HCT116 (cell line): ENCODE measurements at regions not wholly inside any gene's neighbourhood (a gene's known extent, or its start where the extent isn't known, plus 50 kb on each side); places are given as distances from the start of the nearest gene placed in this dataset.

Experiments
- ATAC-seq: fragments of 200-7000 bp; cut with Tn5 transposase; 2 replicates; pipeline ENCODE4 v1.9.1; 2020; ENCODE audit warnings: mild to moderate bottlenecking, moderate library complexity
- BruUV-seq: library from RNA; stranded (reverse); fragments of 400-500 nt; replicated peaks from 2 replicates; lab custom pipeline; 2021; lab: Mats Ljungman, UMichigan
- CTCF ChIA-PET: fragments of 300-600 bp; sonication (Branson Sonifier 250); formaldehyde crosslinking; loops from one replicate; lab custom pipeline; 2021; ENCODE audit warnings: antibody characterized with exemption; lab: Charles Lee
- POLR2A ChIA-PET: fragments of 300-600, 350-600 bp; sonication (Branson Sonifier 250); formaldehyde crosslinking; loops from one replicate; lab custom pipeline; 2021; ENCODE audit warnings: antibody characterized with exemption; lab: Charles Lee
- RAD21 ChIA-PET, 2 experiments: fragments of 300-600 bp; sonication (Branson Sonifier 250); formaldehyde crosslinking; loops; one replicate each; lab custom pipeline; 2023; ENCODE audit warnings: low total read pairs in 2 of 2; ENCODE audit not compliant: uncharacterized antibody in 2 of 2, unreplicated experiment in 2 of 2, low non-redundant PET in 1 of 2; lab: Charles Lee
- DNase-seq: peaks from one replicate; pipeline ENCODE4 v3.0.0-alpha.2; 2010; ENCODE audit warnings: low read depth, low spot score
- H2AFZ ChIP-seq: fragments of 200-600 bp; shearing (Covaris generic), sonication (generic); 2 replicates; pipeline ENCODE4 v1.6.1; 2017; ENCODE audit warnings: low read depth, mixed run types, mixed read lengths, antibody characterized with exemption, low read length; ENCODE audit not compliant: poor library complexity, severe bottlenecking
- H3K27ac ChIP-seq: 2 replicates; pipeline ENCODE4 v1.5.1; 2012; ENCODE audit warnings: low read depth, low read length
- H3K27me3 ChIP-seq: fragments of 200-600 bp; sonication (generic); 2 replicates; pipeline ENCODE4 v1.6.1; 2016; ENCODE audit warnings: mixed run types, low read length, mixed read lengths; ENCODE audit not compliant: insufficient read depth
- H3K36me3 ChIP-seq, 2 experiments: fragments of 200-500 bp in 1 of 2; fragments of 200-600 bp in 1 of 2; sonication (Bioruptor generic) in 1 of 2; sonication (generic) in 1 of 2; 2 replicates each; pipeline versions ENCODE4 v1.5.1 to v1.6.1; 2014 to 2016; ENCODE audit warnings: low read length in 2 of 2, inconsistent platforms in 1 of 2, mixed read lengths in 1 of 2, mixed run types in 1 of 2; ENCODE audit not compliant: insufficient read depth in 2 of 2, control insufficient read depth in 1 of 2
- H3K4me1 ChIP-seq, 2 experiments: fragments of 200-600 bp in 1 of 2; sonication (generic) in 1 of 2; 2 replicates each; pipeline versions ENCODE4 v1.5.1 to v1.6.1; 2012 to 2017; ENCODE audit warnings: low read length in 2 of 2, inconsistent platforms in 1 of 2, mild to moderate bottlenecking in 1 of 2, mixed read lengths in 1 of 2, mixed run types in 1 of 2, moderate library complexity in 1 of 2; ENCODE audit not compliant: insufficient read depth in 2 of 2, control insufficient read depth in 1 of 2
- H3K4me2 ChIP-seq: fragments of 200-600 bp; sonication (generic); 2 replicates; pipeline ENCODE4 v1.6.1; 2017; ENCODE audit warnings: mixed run types, low read length, mixed read lengths
- H3K4me3 ChIP-seq, 2 experiments: fragments of 200-600 bp in 1 of 2; sonication (generic) in 1 of 2; replicated peaks in 1 of 2; 2 replicates each; pipeline ENCODE4 v1.5.1; 2011 to 2016; ENCODE audit warnings: low read length in 2 of 2, control low read depth in 1 of 2, low read depth in 1 of 2, mild to moderate bottlenecking in 1 of 2, mixed read lengths in 1 of 2, mixed run types in 1 of 2
- H3K79me2 ChIP-seq: fragments of 200-600 bp; sonication (generic); 2 replicates; pipeline ENCODE4 v1.6.1; 2017; ENCODE audit warnings: mild to moderate bottlenecking, mixed run types, low read length, moderate library complexity, mixed read lengths; ENCODE audit not compliant: insufficient read depth
- H3K9ac ChIP-seq: fragments of 200-600 bp; sonication (generic); 2 replicates; pipeline ENCODE4 v1.6.1; 2016; ENCODE audit warnings: low read length, mixed read lengths
- H3K9me2 ChIP-seq: fragments of 200-600 bp; sonication (generic), shearing (Covaris generic); 2 replicates; pipeline ENCODE4 v1.6.1; 2017; ENCODE audit warnings: mixed run types, mild to moderate bottlenecking, moderate library complexity; ENCODE audit not compliant: insufficient read depth
- H3K9me3 ChIP-seq, 2 experiments: fragments of 200-500 bp in 1 of 2; fragments of 200-600 bp in 1 of 2; sonication (Bioruptor generic) in 1 of 2; sonication (generic) in 1 of 2; 2 replicates each; pipeline ENCODE4 v1.6.1; 2014 to 2017; ENCODE audit warnings: low read length in 2 of 2, mixed read lengths in 2 of 2, inconsistent platforms in 1 of 2, low read depth in 1 of 2, mild to moderate bottlenecking in 1 of 2, mixed run types in 1 of 2, moderate library complexity in 1 of 2; ENCODE audit not compliant: control insufficient read depth in 1 of 2, insufficient read depth in 1 of 2
- H4K20me1 ChIP-seq: fragments of 200-600 bp; sonication (generic), shearing (Covaris generic); 2 replicates; pipeline ENCODE4 v1.6.1; 2017; ENCODE audit warnings: mixed run types, mild to moderate bottlenecking, moderate library complexity; ENCODE audit not compliant: insufficient read depth
- ATF3 ChIP-seq: IDR thresholded peaks from 2 replicates; pipeline ENCODE4 v1.6.1; 2012
- CBX3 ChIP-seq: IDR thresholded peaks from 2 replicates; pipeline ENCODE4 v1.6.1; 2012; ENCODE audit warnings: low read depth
- EZH2 ChIP-seq: fragments of 200-600 bp; sonication (generic); IDR thresholded peaks from 2 replicates; pipeline ENCODE4 v1.6.1; 2017; ENCODE audit warnings: antibody characterized with exemption, mixed run types
- EZH2phosphoT487 ChIP-seq: fragments of 200-600 bp; IDR thresholded peaks from 2 replicates; pipeline ENCODE4 v1.6.1; 2018; ENCODE audit warnings: antibody characterized with exemption, borderline replicate concordance
- MAX ChIP-seq: IDR thresholded peaks from 2 replicates; pipeline ENCODE4 v1.6.1; 2012
- POLR2A ChIP-seq: IDR thresholded peaks from 2 replicates; pipeline ENCODE4 v1.7.0; 2011; ENCODE audit warnings: borderline replicate concordance; ENCODE audit not compliant: insufficient read depth, insufficient read length; ENCODE audit errors: extremely low read depth
- POLR2AphosphoS5 ChIP-seq: IDR thresholded peaks from 2 replicates; pipeline ENCODE4 v1.6.1; 2011; ENCODE audit warnings: mild to moderate bottlenecking, low read depth, low read length, moderate library complexity
- SIN3A ChIP-seq: IDR thresholded peaks from 2 replicates; pipeline ENCODE4 v1.6.1; 2012; ENCODE audit warnings: low read depth
- TCF7L2 ChIP-seq: IDR thresholded peaks from 2 replicates; pipeline ENCODE4 v1.7.0; 2011; ENCODE audit warnings: borderline replicate concordance, inconsistent platforms; ENCODE audit not compliant: insufficient read depth, insufficient read length; ENCODE audit errors: extremely low read depth
- ZBTB33 ChIP-seq: IDR thresholded peaks from 2 replicates; pipeline ENCODE4 v1.6.1; 2011; ENCODE audit warnings: mild to moderate bottlenecking, low read length, moderate library complexity; ENCODE audit not compliant: insufficient replicate concordance; ENCODE audit errors: extremely low read depth
- ZNF274 ChIP-seq: fragments of 200-500 bp; sonication (Bioruptor generic); IDR thresholded peaks from 2 replicates; pipeline ENCODE4 v1.6.1; 2014; ENCODE audit warnings: mild to moderate bottlenecking, low read depth, low read length, inconsistent platforms
- intact Hi-C: fragments of 100-400 bp; cut with micrococcal nuclease; formaldehyde crosslinking; loops from 2 replicates; pipeline ENCODE4 v1.10.0; 2022

DNA sequence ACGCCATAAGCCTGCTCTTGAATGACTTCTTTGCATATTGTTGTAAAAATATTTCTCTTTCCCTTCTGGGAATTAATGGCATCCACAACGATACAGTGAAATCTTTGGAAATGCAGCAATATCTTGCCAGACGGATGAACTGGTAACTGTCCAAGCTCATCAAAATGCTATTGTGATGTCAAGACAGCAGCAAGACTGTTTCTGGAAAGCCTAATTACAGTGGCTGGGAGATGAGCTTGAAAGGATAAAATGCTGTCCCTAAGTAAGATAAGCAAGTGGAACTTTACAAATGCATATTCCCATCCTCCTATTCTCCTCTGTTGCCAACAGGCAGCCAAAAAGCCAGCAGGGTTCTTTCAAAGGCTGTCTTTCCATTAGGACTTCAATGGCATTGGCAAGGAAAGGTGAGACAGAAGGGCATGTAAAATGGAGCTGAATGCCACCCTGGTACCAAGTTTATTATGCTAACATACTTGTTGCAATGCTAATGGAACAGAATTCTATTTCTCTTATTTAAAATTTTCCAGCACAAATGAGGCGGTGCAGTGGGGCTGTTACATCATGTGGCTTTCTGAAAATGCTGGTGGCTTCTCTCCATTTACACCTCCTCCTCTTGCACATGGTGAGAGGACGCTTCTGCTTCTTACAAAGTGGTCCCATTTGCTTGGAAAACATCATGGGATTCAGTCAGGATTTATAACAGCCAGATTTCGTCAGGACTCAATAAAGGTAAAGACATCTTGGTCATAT lies 178.3 kb upstream of the PTER start:
- Histone ChIP-seq H3K79me2 (no peaks in the 10 kb centered on the region), H3K36me3 (no peaks in the 10 kb centered on the region; a peak in 1 of 4 replicates), H3K4me3 (no peak overlapping the region), H3K9me2 (no peaks in the 10 kb centered on the region; the same call in 1 of the 2 replicates), H3K4me2 (no peak overlapping the region), H3K9ac (no peak overlapping the region), H2AFZ (no peak overlapping the region), H4K20me1 (no peaks in the 10 kb centered on the region), H3K4me1 (no peaks in the 10 kb centered on the region), H3K9me3 (no peaks in the 10 kb centered on the region), H3K27ac (no peak overlapping the region), H3K27me3 (peaks cover 20% of the 10 kb centered on the region; the same call in 1 of the 2 replicates)
- no peak for ATAC-seq
- POLR2A ChIA-PET = no interaction called here
- no peak for TF ChIP-seq ZBTB33
- no peak for TF ChIP-seq EZH2phosphoT487
- no peak for DNase-seq
- CTCF ChIA-PET = no interaction called here
- intact Hi-C loops = no loop called here
- BruUV-seq = no TSS peak
- RAD21 ChIA-PET = no interaction called here

DNA sequence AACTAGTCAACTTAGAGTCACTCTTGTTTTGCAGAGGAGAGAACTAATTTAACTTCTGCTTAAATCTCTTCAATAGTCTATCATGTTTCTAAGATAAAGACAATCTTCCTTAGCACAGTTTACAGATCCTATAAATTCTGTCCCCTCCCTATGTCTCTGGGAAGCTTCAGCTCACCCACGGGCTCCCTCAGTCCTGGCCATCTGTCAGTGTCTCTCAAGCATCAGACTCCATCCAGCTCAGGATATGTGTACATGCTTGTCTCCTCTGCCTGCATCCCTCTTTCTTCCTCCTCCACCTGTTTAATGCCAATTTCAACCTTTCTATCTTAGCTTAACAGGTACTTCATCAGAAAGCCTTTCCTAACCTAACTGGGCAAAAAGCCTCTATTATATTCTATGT lies 177.1 kb upstream of the PTER start:
- H3K27ac ChIP-seq = no peak overlapping the region
- CTCF ChIA-PET = no interaction called here
- TF ChIP-seq EZH2 = no peak
- no peak for TF ChIP-seq POLR2AphosphoS5
- no peak for TF ChIP-seq CBX3
- no peak for TF ChIP-seq MAX
- no peak for TF ChIP-seq TCF7L2
- TF ChIP-seq POLR2A = no peak
- TF ChIP-seq ZNF274 = no peak
- TF ChIP-seq SIN3A = no peak
- TF ChIP-seq EZH2phosphoT487 = no peak
- TF ChIP-seq ATF3 = no peak
- TF ChIP-seq, all 23 proteins: peak for 0

More for the DNA sequence above, 177.1 kb upstream of the PTER start:
- no peaks in the 10 kb centered on the region for H3K4me1 ChIP-seq
- no peaks in the 10 kb centered on the region for H3K9me3 ChIP-seq
- DNase-seq (no peak), ATAC-seq (no peak)
- H4K20me1 ChIP-seq = no peaks in the 10 kb centered on the region
- RAD21 ChIA-PET = no interaction called here
- no peak overlapping the region for H3K4me3 ChIP-seq
- intact Hi-C loops = no loop called here
- H3K36me3 ChIP-seq = no peaks in the 10 kb centered on the region; a peak in 1 of 4 replicates
- no peak overlapping the region for H3K9ac ChIP-seq
- H2AFZ ChIP-seq = no peak overlapping the region
- H3K4me2 ChIP-seq = no peak overlapping the region
- H3K9me2 ChIP-seq = no peaks in the 10 kb centered on the region; the same call in 1 of the 2 replicates
- POLR2A ChIA-PET = no interaction called here
- BruUV-seq = no TSS peak
- no peaks in the 10 kb centered on the region for H3K79me2 ChIP-seq
- peaks cover 23% of the 10 kb centered on the region; the same call in 1 of the 2 replicates for H3K27me3 ChIP-seq
